Pulmonary artery endothelial cell (primary cell): ENCODE measurements at regions not wholly inside any gene's neighbourhood (a gene's known extent, or its start where the extent isn't known, plus 50 kb on each side); places are given as distances from the start of the nearest gene placed in this dataset.
"Not testable (repeated sequence)": the region's sequence is repeated elsewhere in the genome, so short reads cannot be mapped to it uniquely, and the experiment has no call there.

Experiments used
- DNase-seq: peaks from one replicate; pipeline ENCODE4 v3.0.0-alpha.2; 2011; ENCODE audit warnings: low read depth, low spot score

DNA sequence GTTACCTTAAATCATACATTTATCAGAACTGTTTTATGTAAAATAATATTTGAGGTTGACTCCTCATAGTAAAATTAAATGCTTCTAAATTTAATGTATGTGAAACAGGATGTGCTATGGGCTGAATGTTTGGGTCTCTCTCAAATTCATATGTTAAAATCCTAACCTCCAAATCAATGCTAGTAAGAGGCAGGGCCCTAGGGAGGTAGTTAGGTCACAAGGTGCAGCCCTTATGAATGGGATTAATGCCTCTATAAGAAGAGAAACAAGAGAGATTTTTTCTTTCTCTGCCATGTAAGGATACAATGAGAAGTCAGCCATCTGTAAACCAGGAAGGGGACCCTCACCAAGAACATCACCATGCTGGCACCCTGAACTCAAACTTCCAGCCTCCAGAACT is 67.2 kb upstream of the ETAA1 start:
- DNase-seq, result no peak

DNA sequence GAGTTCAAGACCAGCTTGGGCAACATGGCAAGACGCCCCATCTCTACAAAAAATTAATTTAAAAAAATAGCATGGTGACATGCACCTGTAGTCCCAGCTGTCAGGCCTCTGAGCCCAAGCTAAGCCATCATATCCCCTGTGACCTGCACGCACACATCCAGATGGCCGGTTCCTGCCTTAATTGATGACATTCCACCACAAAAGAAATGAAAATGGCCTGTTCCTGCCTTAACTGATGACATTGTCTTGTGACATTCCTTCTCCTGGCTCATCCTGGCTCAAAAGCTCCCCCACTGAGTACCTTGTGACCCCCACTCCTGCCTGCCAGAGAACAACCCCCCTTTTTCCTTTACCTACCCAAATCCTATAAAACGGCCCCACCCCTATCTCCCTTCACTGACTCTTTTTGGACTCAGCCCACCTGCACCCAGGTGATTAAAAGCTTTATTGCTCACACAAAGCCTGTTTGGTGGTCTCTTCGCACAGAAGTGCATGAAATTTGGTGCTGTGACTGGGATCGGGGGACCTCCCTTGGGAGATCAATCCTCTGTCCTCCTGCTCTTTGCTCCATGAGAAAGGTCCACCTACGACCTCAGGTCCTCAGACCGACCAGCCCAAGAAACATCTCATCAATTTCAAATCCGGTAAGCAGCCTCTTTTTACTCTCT is 65.6 kb upstream of the ETAA1 start:
- DNase-seq, result not testable (repeated sequence)

DNA sequence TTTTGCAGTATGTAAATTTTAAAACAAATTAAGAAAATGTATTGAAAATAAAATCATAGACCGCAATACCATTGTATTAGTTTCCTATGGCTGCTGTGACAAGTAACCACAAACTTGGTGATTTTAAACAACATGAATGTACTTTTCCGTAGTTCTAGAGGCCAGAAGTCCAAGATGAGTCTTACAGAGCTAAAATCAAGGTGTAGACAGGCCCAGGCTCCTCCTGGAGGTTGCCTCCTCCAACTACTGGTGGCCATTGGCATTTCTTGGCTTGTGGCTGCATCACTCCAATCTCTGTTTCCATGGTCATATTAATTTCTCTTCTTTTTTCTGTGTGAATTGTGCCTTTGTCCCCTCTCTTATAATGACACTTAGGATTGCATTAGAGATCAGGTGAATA is 59.2 kb upstream of the ETAA1 start:
- DNase-seq, result no peak

DNA sequence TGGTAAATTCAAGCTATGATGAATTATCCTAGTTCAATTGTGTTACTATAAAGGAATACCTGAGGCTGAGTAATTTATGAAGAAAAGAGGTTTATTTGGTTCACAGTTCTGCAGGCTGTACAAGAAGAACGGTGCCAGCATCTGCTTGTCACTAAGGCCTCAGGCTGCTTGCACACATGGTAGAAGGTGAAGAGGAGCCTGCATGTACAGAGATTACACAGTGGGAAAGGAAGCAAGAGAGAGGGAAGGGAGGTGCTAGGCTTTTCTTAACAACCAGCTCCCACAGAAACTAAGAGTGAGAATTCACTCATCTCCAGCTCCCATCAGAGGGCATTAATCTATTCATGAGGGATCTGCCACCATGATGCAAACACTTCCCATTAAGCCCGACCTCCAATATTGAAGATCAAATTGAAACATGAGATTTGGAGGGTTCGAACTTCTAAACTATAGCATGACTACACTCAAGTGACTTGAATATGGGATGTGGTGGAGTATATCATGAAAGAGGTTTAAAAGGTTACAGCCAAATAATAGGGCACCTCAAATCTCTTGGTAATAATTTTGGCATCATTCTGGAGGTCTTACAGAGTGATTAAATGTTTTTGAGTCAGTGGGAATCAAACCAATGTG is 58.4 kb upstream of the ETAA1 start:
- no peak for DNase-seq

DNA sequence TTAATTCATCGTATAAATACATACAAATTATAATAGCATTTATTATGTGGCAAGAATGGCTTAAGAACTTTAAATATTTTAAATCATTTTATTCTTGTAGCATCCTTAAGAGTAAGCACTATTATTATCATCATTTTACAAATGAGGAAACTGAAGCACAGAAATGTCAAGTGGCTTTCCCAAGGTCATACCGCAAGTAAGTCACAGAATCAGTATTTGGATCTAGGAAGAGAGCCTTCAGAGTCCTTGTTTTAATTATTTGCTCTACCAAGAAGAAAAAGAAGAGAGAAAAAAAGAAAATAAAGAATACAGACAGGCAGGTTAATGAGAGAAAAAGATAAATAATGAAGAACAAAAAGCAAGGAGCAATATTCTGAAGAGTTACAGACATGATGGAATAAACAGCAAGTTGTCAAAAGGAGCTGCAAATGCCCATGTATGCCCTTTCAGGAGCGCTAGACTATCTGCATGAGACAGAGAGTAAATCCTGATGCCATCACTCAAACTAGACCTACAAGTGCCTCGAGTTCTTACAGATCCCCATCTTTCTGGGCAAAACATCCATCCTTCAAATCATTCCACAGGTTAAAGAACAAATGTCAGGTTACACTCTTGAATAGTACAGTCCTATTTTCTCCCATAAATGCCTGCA is 57.8 kb upstream of the ETAA1 start:
- DNase-seq, result no peak

DNA sequence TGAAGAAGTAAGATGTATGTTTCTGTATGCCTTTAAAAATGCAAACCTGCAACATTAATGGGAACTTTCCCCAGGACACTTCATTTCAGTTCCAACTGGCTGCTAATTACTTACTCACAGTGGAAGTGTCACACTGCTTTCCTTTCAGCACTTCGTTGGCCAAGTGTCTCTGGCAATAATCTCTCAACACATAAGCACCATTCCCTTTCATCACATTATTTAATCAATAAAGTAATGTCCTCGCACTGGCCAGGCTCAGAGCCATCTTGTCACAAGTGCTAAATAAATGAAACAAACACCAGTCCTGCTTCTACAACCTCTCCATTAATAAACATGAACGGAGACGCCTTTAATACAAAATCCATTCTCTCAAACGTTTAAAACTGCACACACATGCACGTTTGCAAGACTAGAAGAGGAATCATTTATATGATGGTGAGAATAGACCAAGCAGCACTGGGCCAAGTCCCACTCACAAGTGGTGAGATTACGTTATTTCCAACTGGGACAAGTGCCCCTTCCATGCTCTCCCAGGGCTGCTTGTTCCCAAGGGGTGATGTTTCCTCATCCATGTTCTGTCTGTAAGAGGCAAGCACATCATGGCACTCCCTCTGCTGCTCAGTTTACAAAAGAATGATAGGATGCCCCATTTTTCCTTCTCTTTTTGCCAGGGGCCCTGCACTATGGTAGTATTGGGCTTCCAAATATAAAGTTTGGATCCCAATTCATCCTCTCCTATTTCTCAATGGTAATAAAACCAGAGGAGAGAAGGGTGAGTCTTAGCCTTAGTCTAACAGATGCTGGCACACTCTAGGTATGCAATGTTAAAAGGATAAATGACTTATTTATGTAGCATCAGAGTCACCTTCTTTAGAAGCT is 56.8 kb upstream of the ETAA1 start:
- DNase-seq, result no peak

DNA sequence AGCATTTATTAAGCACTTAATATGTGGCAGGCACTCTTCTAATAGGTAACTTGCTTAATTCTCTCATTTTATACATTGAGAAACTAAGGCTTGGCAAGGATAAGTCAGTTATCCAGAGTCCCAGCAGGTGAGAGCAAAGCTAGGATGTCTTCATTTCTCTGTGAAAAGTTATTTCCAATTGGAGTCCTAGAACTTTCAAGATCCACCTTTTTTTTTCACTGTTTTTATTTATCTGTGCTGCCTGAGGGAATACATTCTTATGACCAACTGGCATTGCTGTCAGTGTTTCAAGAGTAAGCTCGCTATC is 56.2 kb upstream of the ETAA1 start:
- no peak for DNase-seq

DNA sequence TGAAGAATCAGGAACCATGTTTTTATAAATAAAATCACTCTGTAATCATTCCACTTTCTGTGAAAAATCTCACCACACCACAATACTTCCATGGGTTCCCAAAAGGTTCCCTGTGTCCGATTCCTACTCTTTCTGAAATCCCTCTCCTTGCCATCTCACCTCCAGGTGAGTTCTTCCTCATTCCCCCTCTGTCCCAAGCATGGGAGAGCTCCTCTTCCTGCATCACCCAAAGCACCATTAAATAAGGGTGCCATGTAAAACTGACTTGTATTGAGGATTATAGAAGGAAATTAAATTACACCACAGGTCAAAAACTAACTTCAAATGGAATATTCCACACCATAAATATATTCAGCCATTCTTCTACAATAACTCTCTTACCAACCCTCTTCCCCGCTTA is 55.8 kb upstream of the ETAA1 start:
- DNase-seq, result no peak

DNA sequence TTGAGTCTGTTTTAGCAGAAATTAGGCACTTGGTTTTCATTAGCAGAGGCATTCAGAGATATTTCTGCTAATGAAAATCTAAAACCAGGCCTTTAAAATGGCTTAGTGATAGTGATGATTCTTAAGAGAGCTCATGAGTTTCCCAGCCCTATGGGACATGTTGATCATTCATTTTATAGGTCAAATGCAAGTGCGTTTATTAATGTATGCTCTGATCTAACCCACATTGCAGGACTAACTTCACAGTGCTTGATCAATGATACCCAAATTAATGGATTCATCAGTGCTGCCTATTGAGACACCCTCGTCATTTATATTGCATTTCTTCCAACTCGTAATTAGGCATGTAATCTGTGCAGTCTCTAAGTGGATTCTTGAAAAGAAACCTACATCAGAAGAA is 54.7 kb upstream of the ETAA1 start:
- no peak for DNase-seq

DNA sequence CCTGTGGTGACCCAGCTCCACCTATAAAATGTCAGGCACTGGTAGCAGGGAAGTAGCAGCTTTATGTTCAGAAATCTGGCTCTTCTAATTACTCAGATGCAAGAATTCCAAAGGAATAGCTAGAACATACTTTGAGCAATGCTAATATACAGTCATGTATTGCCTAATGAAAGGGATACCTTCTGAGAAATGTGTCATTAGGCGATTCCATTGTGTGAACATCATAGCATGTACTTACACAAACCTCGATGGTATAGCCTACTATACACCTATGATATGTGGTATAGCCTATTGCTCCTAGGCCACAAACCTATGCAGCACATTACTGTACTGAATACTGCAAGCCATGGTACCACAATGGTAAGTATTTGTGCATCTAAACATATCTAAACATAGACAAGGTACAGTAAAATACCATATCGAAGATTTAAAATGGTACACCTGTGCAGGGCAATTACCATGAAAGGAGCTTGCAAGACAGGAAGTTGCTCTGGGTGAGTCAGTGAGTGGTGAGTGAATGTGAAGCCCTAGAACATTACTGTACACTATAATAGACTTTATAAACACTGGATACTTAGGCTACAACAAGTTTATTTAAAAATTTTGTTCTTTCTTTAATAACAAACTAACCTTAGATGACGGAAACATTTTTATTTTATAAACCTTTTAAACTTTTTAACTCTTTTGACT is 50.3 kb upstream of the ETAA1 start:
- DNase-seq, result no peak
